Cardiac fibroblast (primary cell): ENCODE measurements at regions not wholly inside any gene's neighbourhood (a gene's known extent, or its start where the extent isn't known, plus 50 kb on each side); places are given as distances from the start of the nearest gene placed in this dataset.

ENCODE experiments used
- DNase-seq, 2 donors: peaks; one replicate each; pipeline versions ENCODE4 v3.0.0 to v3.0.0-alpha.2; 2010; ENCODE audit warnings: low read depth in 2 of 2
- H3K4me3 ChIP-seq, 2 donors: replicated peaks in 1 of 2; 1 replicate in 1 of 2; 2 replicates in 1 of 2; pipeline ENCODE4 v1.5.1; 2011; ENCODE audit warnings: low read depth in 2 of 2, low read length in 2 of 2, mild to moderate bottlenecking in 2 of 2, moderate library complexity in 1 of 2
- TF ChIP-seq, protein P1 (sequence below): IDR thresholded peaks from one replicate; pipeline ENCODE4 v1.5.1; 2011; ENCODE audit warnings: low read depth, mild to moderate bottlenecking, low read length, inconsistent platforms

GRCh38 chr10:14416308-14416700 lies 85.6 kb upstream of the FRMD4A start:
- no peak overlapping the region for H3K4me3 ChIP-seq
- TF ChIP-seq, protein P1, sequence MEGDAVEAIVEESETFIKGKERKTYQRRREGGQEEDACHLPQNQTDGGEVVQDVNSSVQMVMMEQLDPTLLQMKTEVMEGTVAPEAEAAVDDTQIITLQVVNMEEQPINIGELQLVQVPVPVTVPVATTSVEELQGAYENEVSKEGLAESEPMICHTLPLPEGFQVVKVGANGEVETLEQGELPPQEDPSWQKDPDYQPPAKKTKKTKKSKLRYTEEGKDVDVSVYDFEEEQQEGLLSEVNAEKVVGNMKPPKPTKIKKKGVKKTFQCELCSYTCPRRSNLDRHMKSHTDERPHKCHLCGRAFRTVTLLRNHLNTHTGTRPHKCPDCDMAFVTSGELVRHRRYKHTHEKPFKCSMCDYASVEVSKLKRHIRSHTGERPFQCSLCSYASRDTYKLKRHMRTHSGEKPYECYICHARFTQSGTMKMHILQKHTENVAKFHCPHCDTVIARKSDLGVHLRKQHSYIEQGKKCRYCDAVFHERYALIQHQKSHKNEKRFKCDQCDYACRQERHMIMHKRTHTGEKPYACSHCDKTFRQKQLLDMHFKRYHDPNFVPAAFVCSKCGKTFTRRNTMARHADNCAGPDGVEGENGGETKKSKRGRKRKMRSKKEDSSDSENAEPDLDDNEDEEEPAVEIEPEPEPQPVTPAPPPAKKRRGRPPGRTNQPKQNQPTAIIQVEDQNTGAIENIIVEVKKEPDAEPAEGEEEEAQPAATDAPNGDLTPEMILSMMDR, result no peak
- DNase-seq, result peak; percentile 26 to 79

DNA sequence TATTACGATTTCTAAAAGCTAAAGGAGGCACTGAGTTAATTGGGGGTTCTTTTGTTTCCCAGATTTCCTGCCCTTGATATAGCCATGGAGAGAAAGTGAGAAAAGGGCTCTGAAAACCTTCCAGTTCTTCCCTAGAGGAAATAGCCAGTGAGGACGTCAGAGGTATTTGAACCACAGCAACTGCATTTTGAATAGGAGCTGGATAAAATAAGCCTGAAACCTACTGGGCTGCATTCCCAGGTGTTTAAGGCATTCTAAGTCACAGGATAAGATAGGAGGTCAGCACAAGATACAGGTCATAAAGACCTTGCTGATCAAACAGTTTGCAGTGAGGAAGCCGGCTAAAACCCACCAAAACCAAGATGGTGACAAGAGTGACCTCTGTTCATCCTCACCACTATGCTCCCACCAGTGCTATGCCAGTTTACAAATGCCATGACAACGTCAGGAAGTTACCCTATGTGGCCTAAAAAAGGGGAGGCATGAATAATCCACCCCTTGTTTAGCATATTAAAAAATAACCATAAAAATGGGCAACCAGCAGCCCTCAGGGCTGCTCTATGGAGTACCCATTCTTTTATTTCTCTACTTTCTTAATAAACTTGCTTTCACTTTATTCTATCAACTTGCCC lies 85.1 kb upstream of the FRMD4A start:
- H3K4me3 ChIP-seq, result no peak overlapping the region
- peak in 1 of 2 donors; percentile 20 for DNase-seq
- TF ChIP-seq, protein P1, result no peak

DNA sequence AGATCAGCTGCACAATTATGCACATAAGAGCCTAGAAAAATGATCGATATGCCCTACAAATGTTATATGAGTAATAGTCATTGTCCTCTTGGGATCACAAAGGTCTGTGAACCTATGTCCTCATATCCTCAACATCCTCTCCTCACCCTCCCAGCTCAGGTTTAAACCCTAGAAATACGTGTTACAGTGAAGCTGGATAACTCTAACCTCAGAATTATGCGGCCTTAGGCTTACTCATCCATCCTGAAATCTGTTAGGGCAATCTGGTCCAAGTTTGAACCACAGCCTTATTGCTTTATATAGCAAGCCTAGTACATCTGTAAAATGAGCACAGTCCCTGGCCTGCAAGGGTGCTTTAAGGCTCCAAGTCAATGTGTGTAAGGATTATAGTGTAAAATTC lies 84.2 kb upstream of the FRMD4A start:
- H3K4me3 ChIP-seq, result no peak overlapping the region
- DNase-seq, result peak; percentile 21 to 92
- TF ChIP-seq, protein P1, result no peak

GRCh38 chr10:14413523-14413922 lies 82.8 kb upstream of the FRMD4A start:
- no peak for DNase-seq
- TF ChIP-seq, protein P1, result no peak

DNA sequence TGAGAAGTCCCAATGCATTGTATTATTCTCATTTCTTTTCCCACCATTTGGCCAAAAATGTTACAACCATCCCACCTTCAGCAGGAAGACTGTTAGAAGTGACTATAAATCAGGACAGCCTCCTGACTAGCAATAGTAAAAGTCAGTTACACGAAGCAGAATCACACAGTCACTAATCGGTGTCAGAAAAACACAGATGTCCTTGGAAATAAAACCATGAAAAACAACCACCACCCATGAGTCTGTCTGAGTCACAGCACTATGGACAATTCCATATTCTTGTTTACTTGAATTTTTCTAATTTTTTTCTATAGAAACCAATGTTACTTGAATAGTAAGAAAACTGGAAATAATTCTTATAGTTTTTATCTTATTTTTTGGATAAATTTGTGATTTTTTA lies 81.9 kb upstream of the FRMD4A start:
- TF ChIP-seq, protein P1, result no peak
- H3K4me3 ChIP-seq, result no peak overlapping the region
- peak in 1 of 2 donors; percentile 55 for DNase-seq

More at GRCh38 chr10:14413523-14413922, 82.8 kb upstream of the FRMD4A start:
- no peak overlapping the region for H3K4me3 ChIP-seq

DNA sequence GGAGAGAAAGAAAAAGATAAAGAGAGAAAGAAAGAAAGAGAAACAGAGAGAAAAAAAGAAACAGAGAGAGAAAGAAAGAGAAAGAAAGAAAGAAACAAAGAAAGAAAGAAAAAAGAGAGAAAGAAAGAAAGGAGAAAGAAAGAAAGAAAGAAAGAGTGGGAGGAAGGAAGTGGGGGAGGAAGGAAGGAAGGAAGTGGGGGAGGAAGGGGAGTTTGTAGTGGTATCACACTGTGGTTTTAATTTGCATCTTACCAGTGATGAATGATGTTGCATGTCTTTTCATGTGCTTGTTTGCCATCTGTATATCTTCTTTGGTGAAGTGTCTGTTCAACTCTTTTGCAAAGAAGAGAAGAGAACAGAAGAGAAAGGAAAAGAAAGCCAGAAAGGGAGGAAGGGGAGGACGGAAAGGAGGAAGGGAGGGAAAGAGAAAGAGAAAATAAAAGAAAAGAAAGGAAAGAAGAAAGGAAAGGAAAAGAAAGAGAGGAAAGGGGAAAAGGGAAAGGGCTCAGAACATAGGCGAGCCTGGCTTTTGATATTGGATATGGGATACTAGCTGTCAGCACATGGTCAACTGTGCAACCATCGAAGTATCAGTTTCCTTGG lies 79.2 kb upstream of the FRMD4A start:
- DNase-seq, result no peak
- TF ChIP-seq, protein P1, result no peak
- no peak overlapping the region for H3K4me3 ChIP-seq
